ENCODE measurements at regions not wholly inside any gene's neighbourhood (a gene's known extent, or its start where the extent isn't known, plus 50 kb on each side); places are given as distances from the start of the nearest gene placed in this dataset.

DNA sequence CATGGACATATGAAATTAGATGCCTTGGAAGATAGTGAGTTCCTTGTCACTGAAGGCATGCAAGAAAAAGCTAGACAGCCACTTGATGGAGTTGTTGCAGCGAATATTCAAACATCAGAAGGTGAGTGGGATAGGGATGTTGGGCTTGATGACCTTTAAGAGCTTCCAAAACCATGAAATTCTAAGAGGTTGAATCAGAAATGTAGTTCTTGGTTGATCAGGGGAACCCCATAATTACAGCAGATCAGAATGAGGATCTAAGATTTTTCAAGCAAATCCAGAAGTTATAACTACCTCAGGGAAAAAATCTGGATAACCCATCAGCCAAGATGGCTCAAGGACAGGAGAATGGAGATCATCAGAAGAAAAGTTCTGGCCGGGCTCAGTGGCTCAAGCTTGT is 244.3 kb upstream of the NR4A3 start:
- no peak for DNase-seq (ENCODE audit: extremely low spot score)
- ChIA-PET CTCF (interaction anchor here (0.8 to 1.9 kb wide), 5 partner anchors 9 to 25 kb away, joined by 3 to 5 read pairs (median 3); no protein-coding TSS in a partner anchor), POLR2A (no interaction called here)
- TF ChIP-seq, protein P1, sequence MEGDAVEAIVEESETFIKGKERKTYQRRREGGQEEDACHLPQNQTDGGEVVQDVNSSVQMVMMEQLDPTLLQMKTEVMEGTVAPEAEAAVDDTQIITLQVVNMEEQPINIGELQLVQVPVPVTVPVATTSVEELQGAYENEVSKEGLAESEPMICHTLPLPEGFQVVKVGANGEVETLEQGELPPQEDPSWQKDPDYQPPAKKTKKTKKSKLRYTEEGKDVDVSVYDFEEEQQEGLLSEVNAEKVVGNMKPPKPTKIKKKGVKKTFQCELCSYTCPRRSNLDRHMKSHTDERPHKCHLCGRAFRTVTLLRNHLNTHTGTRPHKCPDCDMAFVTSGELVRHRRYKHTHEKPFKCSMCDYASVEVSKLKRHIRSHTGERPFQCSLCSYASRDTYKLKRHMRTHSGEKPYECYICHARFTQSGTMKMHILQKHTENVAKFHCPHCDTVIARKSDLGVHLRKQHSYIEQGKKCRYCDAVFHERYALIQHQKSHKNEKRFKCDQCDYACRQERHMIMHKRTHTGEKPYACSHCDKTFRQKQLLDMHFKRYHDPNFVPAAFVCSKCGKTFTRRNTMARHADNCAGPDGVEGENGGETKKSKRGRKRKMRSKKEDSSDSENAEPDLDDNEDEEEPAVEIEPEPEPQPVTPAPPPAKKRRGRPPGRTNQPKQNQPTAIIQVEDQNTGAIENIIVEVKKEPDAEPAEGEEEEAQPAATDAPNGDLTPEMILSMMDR (IDR thresholded peaks at IDR 0.05; ENCODE audit: control extremely low read depth, extremely low read depth, low read depth, missing control alignments): no peak

DNA sequence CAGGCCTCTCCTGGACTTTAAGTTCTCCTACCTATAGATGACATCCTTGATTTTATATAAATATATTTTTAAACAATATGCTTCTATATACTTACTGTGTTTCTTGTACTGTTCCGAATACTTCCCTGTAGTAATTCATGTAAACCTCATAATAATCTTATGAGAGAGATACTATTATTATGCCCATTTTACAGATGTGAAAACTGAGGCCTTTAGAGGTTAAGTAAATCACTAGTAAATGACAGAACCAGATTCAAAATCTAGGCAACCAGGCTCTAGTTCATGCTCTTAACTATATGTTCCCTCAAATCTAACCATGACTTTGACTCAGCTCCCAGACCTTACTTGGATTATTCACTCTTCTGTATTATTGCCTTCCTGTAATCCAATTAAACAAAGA is 243.0 kb upstream of the NR4A3 start:
- TF ChIP-seq, protein P1 (IDR thresholded peaks at IDR 0.05; ENCODE audit: control extremely low read depth, extremely low read depth, low read depth, missing control alignments): no peak
- ChIA-PET CTCF (interaction anchor here (1.4 kb wide), 1 partner anchor 14 kb away, joined by 3 read pairs; no protein-coding TSS in a partner anchor), POLR2A (no interaction called here)
- no peak for DNase-seq (ENCODE audit: extremely low spot score)

DNA sequence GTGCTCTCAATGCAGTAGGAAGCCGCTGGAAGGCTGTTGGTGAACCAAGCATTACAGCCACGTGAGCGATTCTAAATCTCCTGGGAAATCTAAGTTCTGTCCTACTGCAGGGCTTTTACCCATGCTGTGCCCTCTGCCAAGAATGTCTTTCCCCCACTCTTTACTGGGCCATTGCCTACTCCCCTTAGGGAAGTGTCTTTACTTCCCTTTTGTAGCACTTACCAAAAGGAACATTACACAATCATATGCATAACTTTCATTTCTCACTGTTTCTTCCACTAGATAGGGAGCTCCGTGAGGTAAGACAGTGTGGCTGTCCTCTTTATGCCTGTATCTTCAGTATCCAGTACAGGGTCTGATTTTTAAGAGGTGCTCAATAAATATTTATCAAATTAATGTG is 241.7 kb upstream of the NR4A3 start:
- ChIA-PET CTCF (no interaction called here), POLR2A (no interaction called here)
- no peak for DNase-seq (ENCODE audit: extremely low spot score)
- TF ChIP-seq, protein P1 (IDR thresholded peaks at IDR 0.05; ENCODE audit: control extremely low read depth, extremely low read depth, low read depth, missing control alignments): no peak

DNA sequence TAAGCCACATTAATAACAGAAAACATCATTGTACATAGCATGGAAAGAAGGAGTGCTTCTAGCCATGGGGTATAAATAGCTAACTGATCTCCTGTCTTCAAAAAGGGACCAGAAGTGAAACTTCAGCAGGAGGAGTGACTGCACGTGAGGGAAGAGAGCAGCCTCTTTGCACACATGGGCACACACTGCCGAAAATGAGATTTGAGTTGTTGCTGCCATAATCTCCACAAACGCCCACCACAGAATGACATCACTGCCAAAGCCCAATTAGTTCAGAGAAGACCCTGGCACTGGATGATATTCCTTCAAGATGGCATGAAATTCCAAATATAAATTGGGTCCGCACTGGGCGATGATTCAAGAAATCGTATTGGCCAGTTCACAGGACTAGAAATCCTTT is 238.9 kb upstream of the NR4A3 start:
- TF ChIP-seq, protein P1 (IDR thresholded peaks at IDR 0.05; ENCODE audit: control extremely low read depth, extremely low read depth, low read depth, missing control alignments): no peak
- DNase-seq (ENCODE audit: extremely low spot score): no peak
- CTCF ChIA-PET: interaction anchor here (1.1 kb wide), 1 partner anchor 10 kb away, joined by 6 read pairs; no protein-coding TSS in a partner anchor
- POLR2A ChIA-PET: no interaction called here

DNA sequence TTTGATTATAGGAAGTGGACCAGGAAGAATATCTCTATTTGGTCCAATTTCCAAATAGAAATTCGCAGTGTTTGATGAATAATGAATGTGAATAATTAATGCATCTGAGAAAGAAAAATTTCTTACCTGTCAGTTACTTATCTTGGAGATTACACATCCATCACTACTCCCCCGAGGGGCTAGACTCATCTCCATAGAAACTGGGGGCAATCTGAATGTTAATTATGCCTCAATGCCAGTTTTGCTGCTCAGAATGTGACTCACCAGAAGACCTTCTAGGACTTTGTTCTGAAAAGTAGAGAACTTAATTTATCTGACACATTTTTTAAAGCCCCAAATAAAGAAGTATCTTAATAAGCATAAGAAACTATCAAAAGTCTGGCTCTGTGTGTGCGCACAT is 233.4 kb upstream of the NR4A3 start:
- ChIA-PET POLR2A (no interaction called here), CTCF (no interaction called here)
- DNase-seq (ENCODE audit: extremely low spot score): no peak
- TF ChIP-seq, protein P1 (IDR thresholded peaks at IDR 0.05; ENCODE audit: control extremely low read depth, extremely low read depth, low read depth, missing control alignments): no peak

DNA sequence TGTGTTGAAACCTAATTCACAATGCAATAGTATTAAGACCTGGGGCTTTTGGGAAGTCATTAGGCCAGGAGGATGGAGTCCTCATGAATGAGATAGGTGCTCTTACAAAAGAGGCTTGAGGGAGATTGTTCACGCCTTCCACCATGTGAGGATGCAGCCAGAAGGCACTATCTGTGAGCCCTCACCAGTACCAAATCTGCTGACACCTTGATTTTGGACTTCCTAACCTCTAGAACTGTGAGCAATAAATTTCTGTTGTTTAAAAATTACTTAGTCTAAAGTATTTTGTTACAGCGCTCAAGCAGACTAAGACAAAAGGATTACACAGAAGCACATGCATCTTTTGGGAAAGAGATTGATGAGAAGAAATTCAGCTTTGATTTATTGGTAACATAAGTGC is 232.9 kb upstream of the NR4A3 start:
- CTCF ChIA-PET: no interaction called here
- TF ChIP-seq, protein P1 (IDR thresholded peaks at IDR 0.05; ENCODE audit: control extremely low read depth, extremely low read depth, low read depth, missing control alignments): no peak
- DNase-seq (ENCODE audit: extremely low spot score): no peak
- POLR2A ChIA-PET: no interaction called here

DNA sequence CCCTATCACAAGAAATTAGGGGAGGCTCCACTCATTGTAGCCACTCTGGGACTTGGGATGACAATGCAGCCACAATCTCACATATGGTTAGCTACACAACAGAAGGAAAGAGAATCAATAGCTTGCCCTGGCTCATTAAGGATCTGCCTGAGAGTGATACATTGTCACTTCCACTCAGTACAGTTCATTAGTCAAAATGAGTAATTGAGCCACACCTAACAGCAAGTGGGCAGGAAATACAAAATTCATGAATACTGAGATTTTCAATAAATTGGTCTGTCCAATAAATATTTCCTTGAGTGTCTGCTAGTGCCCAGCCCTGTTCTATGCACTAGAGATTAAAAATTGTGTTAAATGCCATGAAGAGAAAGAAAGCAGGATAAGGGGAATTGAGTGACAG is 231.3 kb upstream of the NR4A3 start:
- ChIA-PET POLR2A (interaction anchor here (0.7 kb wide), 1 partner anchor 39 kb away, joined by 3 read pairs; no protein-coding TSS in a partner anchor), CTCF (interaction anchor here (0.8 to 1.0 kb wide), 3 partner anchors 9 to 21 kb away, joined by 3 to 4 read pairs (median 3); no protein-coding TSS in a partner anchor)
- TF ChIP-seq, protein P1 (IDR thresholded peaks at IDR 0.05; ENCODE audit: control extremely low read depth, extremely low read depth, low read depth, missing control alignments): no peak
- DNase-seq (ENCODE audit: extremely low spot score): no peak
